Stimulated activated CD8-positive, alpha-beta memory T cell treated with anti-CD3 and anti-CD28 coated beads, Interleukin-15, amount 100 ng/mL, for 1 hour (primary cell): ENCODE measurements at regions not wholly inside any gene's neighbourhood (a gene's known extent, or its start where the extent isn't known, plus 50 kb on each side); places are given as distances from the start of the nearest gene placed in this dataset.
"Not testable (repeated sequence)": the region's sequence is repeated elsewhere in the genome, so short reads cannot be mapped to it uniquely, and the experiment has no call there.

Experiments used
- DNase-seq: peaks from one replicate; pipeline ENCODE4 v3.0.0-alpha.2; 2020; ENCODE audit warnings: low read depth

- no peak for DNase-seq
Observed at GRCh38 chr5:96101358-96102089, 139.9 kb upstream of the ELL2 start.

- DNase-seq, result not testable (repeated sequence)
Observed at GRCh38 chr5:96097488-96097887, 135.8 kb upstream of the ELL2 start.

- no peak for DNase-seq
Observed at GRCh38 chr5:96096724-96097123, 135.1 kb upstream of the ELL2 start.

GRCh38 chr5:96094904-96095303 is 133.3 kb upstream of the ELL2 start:
- DNase-seq, result no peak

GRCh38 chr5:96093890-96094381 is 132.3 kb upstream of the ELL2 start:
- DNase-seq, result no peak

- DNase-seq, result no peak
Observed at GRCh38 chr5:96093340-96093739, 131.7 kb upstream of the ELL2 start.

GRCh38 chr5:96091874-96092273 is 130.2 kb upstream of the ELL2 start:
- no peak for DNase-seq

GRCh38 chr5:96090215-96090614 is 128.6 kb upstream of the ELL2 start:
- DNase-seq, result no peak

GRCh38 chr5:96088706-96089498 is 127.3 kb upstream of the ELL2 start:
- DNase-seq, result no peak

- DNase-seq, result no peak
Observed at GRCh38 chr5:96087939-96088338, 126.3 kb upstream of the ELL2 start.

GRCh38 chr5:96084874-96085506 is 123.3 kb upstream of the ELL2 start:
- no peak for DNase-seq

- no peak for DNase-seq
Observed at GRCh38 chr5:96083361-96083881, 121.8 kb upstream of the ELL2 start.

- no peak for DNase-seq
Observed at GRCh38 chr5:96081276-96081858, 119.7 kb upstream of the ELL2 start.

- no peak for DNase-seq
Observed at GRCh38 chr5:96080557-96080956, 118.9 kb upstream of the ELL2 start.

GRCh38 chr5:96079962-96080361 is 118.3 kb upstream of the ELL2 start:
- no peak for DNase-seq

GRCh38 chr5:96079075-96079474 is 117.4 kb upstream of the ELL2 start:
- no peak for DNase-seq

- DNase-seq, result no peak
Observed at GRCh38 chr5:96076451-96076850, 114.8 kb upstream of the ELL2 start.

- no peak for DNase-seq
Observed at GRCh38 chr5:96075579-96076289, 114.1 kb upstream of the ELL2 start.

GRCh38 chr5:96074870-96075269 is 113.2 kb upstream of the ELL2 start:
- no peak for DNase-seq

- DNase-seq, result no peak
Observed at GRCh38 chr5:96074460-96074859, 112.8 kb upstream of the ELL2 start.

GRCh38 chr5:96072791-96073165 is 111.1 kb upstream of the ELL2 start:
- DNase-seq, result no peak
